ENCODE measurements at regions not wholly inside any gene's neighbourhood (a gene's known extent, or its start where the extent isn't known, plus 50 kb on each side); places are given as distances from the start of the nearest gene placed in this dataset.

- TF ChIP-seq EZH2 (IDR thresholded peaks at IDR 0.05; ENCODE audit: borderline replicate concordance, low read depth, low read length, severe bottlenecking) (no peak), GATA2 (IDR thresholded peaks at IDR 0.05; ENCODE audit: insufficient read depth, insufficient read length, low read depth, low read length) (no peak), CTCF (IDR thresholded peaks at IDR 0.05; ENCODE audit: extremely low read depth in 1 of 2, insufficient read depth in 1 of 2, low read depth in 1 of 2, low read length in 2 of 2) (no peak), POLR2AphosphoS5 (IDR thresholded peaks at IDR 0.05; ENCODE audit: insufficient read depth, low read depth, low read length) (no peak), MYC (IDR thresholded peaks at IDR 0.05; ENCODE audit: low read depth, low read length) (no peak), POLR2A (IDR thresholded peaks at IDR 0.05; ENCODE audit: low read depth, low read length) (no peak), JUN (IDR thresholded peaks at IDR 0.05; ENCODE audit: borderline replicate concordance, insufficient read depth, insufficient read length, low read depth) (no peak), MAX (IDR thresholded peaks at IDR 0.05; ENCODE audit: insufficient read depth, insufficient read length) (no peak), FOS (IDR thresholded peaks at IDR 0.05; ENCODE audit: borderline replicate concordance, insufficient read depth, low read length) (no peak)
Measured at GRCh38 chr9:126027566-126027965, 280.4 kb downstream of the PBX3 start.

All from endothelial cell of umbilical vein (primary cell).